Endothelial cell (in vitro differentiated cells): ENCODE measurements at regions not wholly inside any gene's neighbourhood (a gene's known extent, or its start where the extent isn't known, plus 50 kb on each side); places are given as distances from the start of the nearest gene placed in this dataset.

Experiments
- DNase-seq: peaks from one replicate; pipeline ENCODE4 v3.0.0; 2021; ENCODE audit warnings: low spot score
- H3K27ac Mint-ChIP-seq: one replicate; pipeline ENCODE4 v1.8.0; 2021; ENCODE audit warnings: mixed read lengths, inconsistent platforms; ENCODE audit not compliant: unreplicated experiment
- H3K27me3 Mint-ChIP-seq: one replicate; pipeline ENCODE4 v1.8.0; 2021; ENCODE audit warnings: mild to moderate bottlenecking, moderate library complexity, mixed read lengths, inconsistent platforms; ENCODE audit not compliant: unreplicated experiment
- H3K36me3 Mint-ChIP-seq: one replicate; pipeline ENCODE4 v1.8.0; 2021; ENCODE audit warnings: mild to moderate bottlenecking, low read depth, mixed read lengths, inconsistent platforms; ENCODE audit not compliant: unreplicated experiment
- H3K4me1 Mint-ChIP-seq: one replicate; pipeline ENCODE4 v1.8.0; 2021; ENCODE audit warnings: mild to moderate bottlenecking, mixed read lengths, inconsistent platforms; ENCODE audit not compliant: unreplicated experiment
- H3K4me3 Mint-ChIP-seq: one replicate; pipeline ENCODE4 v1.8.0; 2021; ENCODE audit warnings: mild to moderate bottlenecking, mixed read lengths, inconsistent platforms; ENCODE audit not compliant: unreplicated experiment
- H3K9me3 Mint-ChIP-seq: one replicate; pipeline ENCODE4 v1.8.0; 2021; ENCODE audit warnings: mixed read lengths, inconsistent platforms; ENCODE audit not compliant: unreplicated experiment
- CTCF ChIP-seq: fragments of 200-600 bp; sonication (generic); IDR thresholded peaks from one replicate; pipeline ENCODE4 v1.5.0; 2021; ENCODE audit warnings: antibody characterized with exemption; ENCODE audit not compliant: unreplicated experiment

GRCh38 chr2:7780321-7780720 is 863.1 kb downstream of the RNF144A start:
- DNase-seq = no peak
- Mint-ChIP-seq H3K27me3 (peaks cover 2% of the 10 kb centered on the region), H3K27ac (no peak overlapping the region), H3K4me1 (no peaks in the 10 kb centered on the region), H3K9me3 (no peaks in the 10 kb centered on the region), H3K36me3 (no peaks in the 10 kb centered on the region), H3K4me3 (no peak overlapping the region)
- no peak for TF ChIP-seq CTCF

GRCh38 chr2:7785700-7786099 is 868.5 kb downstream of the RNF144A start:
- no peaks in the 10 kb centered on the region for H3K9me3 Mint-ChIP-seq
- no peak overlapping the region for H3K27ac Mint-ChIP-seq
- no peak for DNase-seq
- no peaks in the 10 kb centered on the region for H3K36me3 Mint-ChIP-seq
- no peaks in the 10 kb centered on the region for H3K27me3 Mint-ChIP-seq
- no peaks in the 10 kb centered on the region for H3K4me1 Mint-ChIP-seq
- H3K4me3 Mint-ChIP-seq = no peak overlapping the region
- TF ChIP-seq CTCF = no peak

- no peak overlapping the region for H3K4me3 Mint-ChIP-seq
- DNase-seq = no peak
- H3K4me1 Mint-ChIP-seq = no peaks in the 10 kb centered on the region
- no peaks in the 10 kb centered on the region for H3K9me3 Mint-ChIP-seq
- no peak overlapping the region for H3K27ac Mint-ChIP-seq
- H3K36me3 Mint-ChIP-seq = no peaks in the 10 kb centered on the region
- TF ChIP-seq CTCF = no peak
- H3K27me3 Mint-ChIP-seq = no peaks in the 10 kb centered on the region
Measured at GRCh38 chr2:7788736-7789135, 871.5 kb downstream of the RNF144A start.

GRCh38 chr2:7792031-7792651 is 874.9 kb downstream of the RNF144A start:
- H3K4me1 Mint-ChIP-seq = peaks cover 3% of the 10 kb centered on the region
- H3K27ac Mint-ChIP-seq = no peak overlapping the region
- no peak overlapping the region for H3K4me3 Mint-ChIP-seq
- no peaks in the 10 kb centered on the region for H3K36me3 Mint-ChIP-seq
- no peaks in the 10 kb centered on the region for H3K9me3 Mint-ChIP-seq
- no peak for DNase-seq
- H3K27me3 Mint-ChIP-seq = no peaks in the 10 kb centered on the region
- no peak for TF ChIP-seq CTCF

- no peak for TF ChIP-seq CTCF
- no peak overlapping the region for H3K4me3 Mint-ChIP-seq
- no peak for DNase-seq
- H3K27ac Mint-ChIP-seq = no peak overlapping the region
- peaks cover 7% of the 10 kb centered on the region for H3K36me3 Mint-ChIP-seq
- H3K9me3 Mint-ChIP-seq = no peaks in the 10 kb centered on the region
- H3K4me1 Mint-ChIP-seq = peaks cover 3% of the 10 kb centered on the region
- H3K27me3 Mint-ChIP-seq = no peaks in the 10 kb centered on the region
Measured at GRCh38 chr2:7795778-7796563, 878.8 kb downstream of the RNF144A start.
